ENCODE measurements at regions not wholly inside any gene's neighbourhood (a gene's known extent, or its start where the extent isn't known, plus 50 kb on each side); places are given as distances from the start of the nearest gene placed in this dataset.
A peak's percentile ranks its signal among the peaks of the same experiment; 100 is the strongest.

DNA sequence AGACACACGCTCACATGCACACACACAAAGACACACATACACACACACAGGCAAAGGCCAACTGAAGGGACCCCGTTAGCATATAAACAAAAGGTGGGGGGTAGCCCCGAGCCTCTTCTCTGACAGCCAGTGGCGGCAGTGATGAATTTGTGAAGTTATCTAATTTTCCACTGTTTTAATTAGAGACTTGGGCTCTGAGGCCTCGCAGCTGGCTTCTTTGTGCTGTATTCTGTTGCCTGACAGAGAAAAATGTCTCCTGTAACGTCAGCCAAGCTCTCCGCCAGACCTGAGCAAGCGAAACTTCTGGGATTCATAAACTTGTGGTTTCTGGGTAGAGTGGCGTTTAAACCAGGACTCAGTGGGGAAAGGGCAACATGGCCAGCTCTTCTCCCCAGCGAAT lies 113.9 kb upstream of the FOXF1 start:
- no peak for DNase-seq

DNA sequence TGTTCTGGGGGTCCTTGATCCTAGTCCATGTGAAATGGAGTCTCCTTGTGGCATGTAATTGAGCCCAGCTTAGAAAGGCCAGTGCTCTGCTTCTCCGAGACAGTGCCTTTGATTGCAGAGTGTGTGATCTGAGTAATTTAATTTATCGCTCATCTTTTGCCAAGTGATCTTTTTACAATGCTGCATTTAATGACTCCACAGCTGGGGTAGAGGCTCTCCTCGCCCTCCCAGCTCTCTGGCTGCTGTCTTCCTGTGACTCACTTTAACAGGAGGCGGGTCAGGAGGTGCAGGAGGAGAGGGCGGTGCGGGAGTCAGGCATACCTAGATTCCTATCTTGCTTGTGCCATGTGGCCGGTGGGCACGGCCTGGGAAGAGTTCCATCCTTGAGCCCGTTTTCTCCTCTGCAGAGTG lies 113.4 kb upstream of the FOXF1 start:
- DNase-seq, result no peak

DNA sequence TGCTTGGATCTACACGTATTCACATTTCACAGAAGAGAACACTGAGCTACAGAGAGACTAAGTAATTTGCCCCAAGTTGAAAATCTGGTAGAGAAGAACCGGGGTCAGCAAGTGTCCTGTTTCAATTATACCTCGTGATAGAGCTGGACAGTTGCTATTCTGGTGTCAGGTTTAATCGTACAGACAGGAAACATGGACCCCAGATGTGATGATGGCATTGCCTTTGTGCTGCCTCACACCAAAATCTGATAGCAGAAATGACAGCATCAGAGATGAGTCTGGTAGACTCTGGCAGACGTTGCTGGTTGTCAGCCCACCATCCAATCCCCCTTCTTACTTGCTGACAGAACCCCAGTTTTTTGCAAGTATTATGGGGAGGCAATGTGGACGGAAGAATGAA lies 112.1 kb upstream of the FOXF1 start:
- no peak for DNase-seq

DNA sequence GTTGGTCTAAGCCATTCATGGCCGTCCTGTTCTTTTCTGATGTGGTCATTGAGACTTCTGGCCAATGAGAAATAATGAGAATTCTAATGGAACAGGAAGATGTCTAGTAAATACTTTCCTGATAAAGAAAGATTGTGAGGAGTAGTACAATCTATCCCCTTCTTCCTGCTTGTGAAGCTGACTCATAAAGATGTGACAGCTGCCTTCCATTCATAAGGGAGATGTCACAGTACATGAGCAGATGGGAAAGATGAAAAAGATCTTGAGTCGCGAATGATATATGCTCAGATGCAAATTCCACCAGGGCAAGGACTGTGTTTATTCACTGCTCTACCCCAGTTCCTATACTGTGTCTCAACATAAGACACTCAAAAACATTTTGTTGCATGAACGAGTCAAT lies 111.7 kb upstream of the FOXF1 start:
- no peak for DNase-seq

DNA sequence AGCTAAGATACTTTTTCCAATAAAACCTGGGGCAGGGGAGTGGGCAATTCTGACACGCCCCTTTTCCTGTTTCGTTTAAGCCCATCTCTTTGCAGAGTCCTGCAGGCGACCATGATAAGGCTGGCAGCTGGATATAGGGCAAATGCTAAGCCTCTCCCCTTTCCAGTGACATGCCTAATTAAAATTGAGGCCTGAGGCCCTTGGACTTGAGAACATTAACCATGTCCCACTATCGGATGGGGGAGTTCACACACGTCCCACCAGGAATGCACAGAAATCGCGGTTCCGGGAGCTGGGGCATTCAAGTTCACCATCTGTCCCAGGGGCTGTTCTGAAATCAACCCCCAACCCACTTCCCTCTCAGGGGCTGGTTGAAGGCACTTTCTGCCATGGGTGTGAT lies 109.2 kb upstream of the FOXF1 start:
- no peak for DNase-seq

DNA sequence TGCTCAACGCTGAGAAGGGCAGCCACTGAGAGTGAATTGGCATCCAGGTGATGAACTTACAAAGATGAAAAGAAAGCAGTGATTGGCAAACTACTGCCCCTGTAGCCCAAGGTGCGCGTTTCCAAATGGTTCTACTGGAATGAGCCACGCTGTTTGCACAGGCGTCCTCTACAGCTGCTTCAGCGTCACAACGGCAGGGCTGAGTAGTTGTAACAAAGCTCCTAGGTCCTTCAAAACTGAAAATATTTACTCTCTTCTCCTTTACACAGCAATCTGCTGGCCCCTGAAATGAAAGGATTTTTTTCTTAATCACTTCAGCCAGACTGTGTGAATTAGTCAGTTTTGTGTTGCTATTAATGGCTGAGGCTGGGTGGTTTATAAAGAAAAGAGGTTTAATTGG lies 107.2 kb upstream of the FOXF1 start:
- DNase-seq, result no peak

DNA sequence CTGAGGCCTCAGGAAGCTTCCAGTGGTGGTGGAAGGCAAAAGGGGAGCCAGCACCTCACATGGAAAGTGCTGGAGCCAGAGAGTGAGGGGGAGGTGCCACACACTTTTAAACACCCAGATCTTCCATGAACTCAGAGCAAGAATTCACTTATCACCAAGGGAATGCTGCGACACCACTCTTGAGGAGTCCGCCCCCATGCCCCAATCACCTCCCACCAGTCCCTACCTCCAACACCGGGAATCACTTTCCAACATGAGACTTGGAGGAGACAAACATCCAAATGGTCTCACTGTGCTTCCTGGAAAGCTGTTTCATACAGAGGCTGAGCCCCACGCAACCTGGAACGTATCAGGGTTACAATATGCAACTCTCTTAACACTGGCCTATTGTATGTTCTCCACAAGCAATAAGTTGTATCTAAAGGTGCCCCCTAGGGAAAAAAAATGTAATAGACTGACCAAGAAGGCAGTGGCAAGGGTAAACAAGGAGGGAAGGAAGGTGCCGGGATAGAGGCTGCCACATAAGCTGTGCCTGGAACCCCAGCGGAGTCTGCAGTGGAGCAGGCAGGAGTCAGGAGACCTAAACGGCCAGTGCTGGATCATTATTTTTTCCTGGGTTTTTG lies 106.7 kb upstream of the FOXF1 start:
- DNase-seq, result no peak

DNA sequence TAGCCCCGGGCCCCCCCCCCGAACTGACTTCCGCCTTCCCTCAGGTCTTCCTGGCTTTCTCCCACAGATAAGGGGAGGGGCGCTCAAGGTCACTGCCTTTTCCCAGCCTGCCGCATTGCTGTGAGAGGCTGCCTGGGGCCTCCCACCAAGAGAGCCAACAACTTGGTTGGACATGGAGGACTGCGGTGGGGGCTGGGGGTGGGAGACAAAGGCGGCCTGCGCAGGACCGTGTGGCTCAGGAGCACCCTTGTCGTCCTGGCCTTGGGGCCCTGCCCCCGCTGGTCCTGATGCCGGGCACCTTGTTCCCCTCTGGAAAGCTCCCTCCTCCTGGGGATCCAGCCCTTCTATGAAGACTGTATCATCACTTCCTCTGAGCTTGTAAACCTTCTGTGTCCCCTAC lies 105.6 kb upstream of the FOXF1 start:
- no peak for DNase-seq

DNA sequence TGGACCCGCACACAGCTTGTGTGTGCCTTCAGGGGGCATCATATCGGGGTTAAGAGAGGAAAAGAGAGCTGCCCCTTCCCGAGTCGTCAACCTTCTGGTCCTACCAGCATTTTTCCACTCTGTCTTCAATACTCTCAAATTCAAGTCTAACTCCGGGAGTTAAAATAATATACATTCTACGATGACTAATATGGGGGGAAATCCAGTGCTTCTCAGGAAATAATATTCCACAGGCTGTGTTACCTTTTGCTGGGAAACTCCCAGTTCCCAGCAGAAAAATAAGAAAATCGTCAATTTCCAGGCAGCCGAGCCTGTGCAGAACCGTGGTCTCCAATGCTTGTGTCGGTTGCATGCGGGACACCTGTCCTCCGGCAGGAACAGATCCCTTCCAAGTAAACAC lies 105.0 kb upstream of the FOXF1 start:
- DNase-seq, result no peak

DNA sequence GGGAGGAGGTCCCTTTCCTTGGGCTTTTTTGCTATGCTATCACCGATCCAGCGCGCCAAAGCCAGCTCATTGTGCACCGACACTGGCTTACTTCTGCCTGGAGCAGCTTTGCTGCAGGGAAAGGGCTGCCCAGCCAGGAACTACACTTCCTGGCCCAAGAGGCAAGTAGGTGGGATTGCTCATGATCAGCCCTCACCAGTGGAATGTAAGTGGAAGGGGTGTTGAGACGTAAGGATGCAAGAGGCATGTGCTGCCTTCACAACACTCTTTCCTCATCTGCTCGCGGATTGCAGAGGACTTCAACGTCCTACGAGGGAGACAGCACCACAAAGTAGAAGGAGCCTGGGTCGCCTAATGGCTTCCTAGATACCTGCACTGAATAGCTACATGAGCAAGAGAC lies 104.3 kb upstream of the FOXF1 start:
- no peak for DNase-seq

DNA sequence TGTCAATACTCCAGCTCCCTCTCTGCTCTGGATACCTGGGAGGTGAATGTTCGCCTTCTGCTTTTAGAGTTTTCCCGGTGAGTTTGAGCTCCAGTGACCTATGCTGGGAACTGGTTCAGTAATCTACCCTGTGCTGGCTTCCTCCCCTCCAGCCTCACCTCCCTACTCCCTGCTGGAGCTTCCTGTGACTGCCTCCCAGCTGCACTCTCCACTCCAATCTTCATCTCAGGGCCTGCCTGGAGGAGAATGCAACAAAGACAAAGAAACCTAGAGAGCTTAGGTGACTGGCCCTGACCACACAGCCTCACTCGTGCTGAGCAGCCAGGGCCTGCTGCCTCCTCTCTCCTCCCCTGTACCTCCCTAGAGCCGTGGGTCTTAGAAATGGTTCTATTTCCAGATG lies 101.6 kb upstream of the FOXF1 start:
- no peak for DNase-seq

DNA sequence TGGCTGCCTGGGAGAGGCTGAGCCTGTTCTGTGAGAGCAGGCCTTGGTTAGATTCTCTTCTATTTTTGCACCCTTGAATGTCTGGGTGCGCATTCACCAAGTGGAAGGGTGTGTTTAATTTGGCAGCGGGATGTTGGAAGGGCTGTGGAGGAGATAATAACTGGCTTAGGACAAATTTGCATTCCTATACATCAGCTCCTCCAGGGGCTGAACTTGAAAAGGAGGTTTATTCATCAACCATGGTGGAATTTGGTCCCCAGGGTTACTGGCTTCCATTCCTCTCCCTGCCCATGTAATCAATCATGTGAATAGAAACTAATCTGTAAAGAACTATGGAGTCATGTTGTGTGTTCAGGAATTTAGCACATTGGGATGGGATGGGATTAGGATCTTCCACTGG lies 100.2 kb upstream of the FOXF1 start:
- no peak for DNase-seq

DNA sequence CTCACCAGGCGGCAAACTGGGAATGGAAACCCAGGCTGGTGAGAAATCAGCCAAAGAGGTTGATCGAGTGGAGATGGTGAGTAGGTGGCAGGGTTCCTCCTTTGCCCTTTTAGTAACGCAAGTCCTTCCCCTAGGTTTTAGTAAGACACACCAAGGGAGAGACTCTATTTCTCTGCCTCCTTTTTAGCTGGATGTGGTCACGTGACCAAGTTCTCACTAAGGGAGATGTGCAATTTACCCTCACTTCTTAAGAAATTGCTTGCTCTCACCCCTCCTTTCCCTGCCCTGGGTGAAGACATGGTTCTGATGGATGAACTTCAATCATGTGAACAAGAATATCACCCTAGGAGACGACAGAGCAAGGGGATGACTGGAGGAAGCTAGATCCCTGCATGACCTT lies 99.8 kb upstream of the FOXF1 start:
- no peak for DNase-seq

DNA sequence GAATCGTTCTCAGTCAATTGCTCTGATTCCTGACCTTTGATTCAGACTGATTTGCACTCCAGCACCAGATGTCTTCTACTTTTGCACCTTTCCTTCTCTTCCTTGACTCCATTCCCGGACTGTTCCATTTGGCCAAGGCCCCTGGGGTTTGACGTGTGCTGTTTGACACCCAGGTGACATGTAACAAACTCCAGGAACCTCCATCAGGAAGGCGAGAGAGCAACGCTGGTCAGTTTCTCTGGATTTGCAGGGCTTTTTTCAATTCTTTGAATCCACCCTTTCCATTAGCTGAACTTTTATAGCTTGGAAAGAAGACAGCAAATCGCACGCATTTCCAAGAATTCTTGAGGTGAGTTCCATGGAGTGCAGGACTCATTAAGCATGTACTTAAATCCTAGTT lies 98.4 kb upstream of the FOXF1 start:
- no peak for DNase-seq

DNA sequence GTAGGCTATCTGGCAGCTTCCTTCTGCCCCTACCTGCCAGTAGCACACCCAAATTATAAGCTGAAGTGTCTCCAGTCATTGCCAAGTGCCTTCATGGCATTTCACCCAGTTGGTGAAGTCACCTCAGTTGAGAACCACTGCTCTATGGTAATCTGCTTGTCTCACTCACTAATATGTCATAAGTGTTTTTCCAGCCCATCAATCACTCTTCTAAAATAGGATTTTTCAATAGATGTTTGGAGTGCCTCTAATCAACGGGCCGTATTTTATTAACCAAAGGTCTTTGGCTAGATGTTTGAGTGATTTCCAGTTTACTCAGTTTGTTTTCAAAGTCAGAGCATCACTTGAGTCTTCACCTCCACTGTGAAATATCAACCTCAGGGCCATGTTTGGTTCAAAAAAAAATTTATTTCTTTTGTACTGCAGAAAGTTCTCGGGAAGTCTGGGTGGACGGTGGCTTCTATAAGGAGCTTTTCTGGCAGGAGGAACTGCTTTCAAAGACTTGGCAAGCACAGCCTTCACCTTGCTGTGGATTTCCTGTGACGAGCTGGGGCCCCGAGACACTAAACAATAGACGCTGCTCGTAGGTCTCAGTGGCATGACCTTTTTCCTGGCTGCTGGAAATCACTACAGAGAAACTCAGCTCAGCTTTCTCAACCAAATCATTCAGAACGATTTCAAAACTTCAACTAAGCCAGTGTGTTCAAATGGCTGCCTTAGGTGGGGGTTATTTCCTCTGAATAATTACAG lies 95.2 kb upstream of the FOXF1 start:
- DNase-seq, result no peak

DNA sequence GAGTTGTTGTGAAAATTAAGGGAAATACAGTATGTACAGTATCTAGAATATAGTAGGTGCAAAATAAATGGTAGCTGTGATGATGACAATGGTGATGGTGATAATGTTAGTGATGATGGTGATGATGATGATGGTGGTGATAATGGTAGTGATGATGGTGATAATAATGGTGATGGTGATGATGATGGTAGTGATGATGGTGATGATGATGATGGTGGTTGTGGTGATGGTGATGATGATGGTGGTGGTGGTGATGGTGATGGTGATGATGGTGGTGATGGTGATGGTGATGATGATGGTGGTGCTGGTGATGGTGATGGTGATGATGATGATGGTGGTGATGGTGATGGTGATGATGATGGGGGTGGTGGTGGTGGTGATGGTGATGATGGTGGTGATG lies 91.3 kb upstream of the FOXF1 start:
- no peak for DNase-seq

DNA sequence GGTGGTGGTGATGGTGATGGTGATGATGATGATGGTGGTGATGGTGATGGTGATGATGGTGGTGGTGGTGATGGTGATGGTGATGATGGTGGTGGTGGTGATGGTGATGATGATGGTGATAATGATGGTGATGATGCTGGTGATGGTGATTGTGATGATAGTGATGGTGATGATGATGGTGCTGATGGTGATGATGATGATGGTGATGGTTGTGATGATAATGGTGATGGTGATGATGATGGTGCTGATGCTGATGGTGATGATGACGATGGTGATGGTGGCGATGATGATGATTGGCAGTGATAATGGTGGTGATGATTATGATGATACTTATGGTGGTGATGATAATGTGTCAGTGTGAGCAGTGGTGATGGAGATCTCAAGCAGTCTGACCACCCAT lies 90.8 kb upstream of the FOXF1 start:
- DNase-seq, result no peak

DNA sequence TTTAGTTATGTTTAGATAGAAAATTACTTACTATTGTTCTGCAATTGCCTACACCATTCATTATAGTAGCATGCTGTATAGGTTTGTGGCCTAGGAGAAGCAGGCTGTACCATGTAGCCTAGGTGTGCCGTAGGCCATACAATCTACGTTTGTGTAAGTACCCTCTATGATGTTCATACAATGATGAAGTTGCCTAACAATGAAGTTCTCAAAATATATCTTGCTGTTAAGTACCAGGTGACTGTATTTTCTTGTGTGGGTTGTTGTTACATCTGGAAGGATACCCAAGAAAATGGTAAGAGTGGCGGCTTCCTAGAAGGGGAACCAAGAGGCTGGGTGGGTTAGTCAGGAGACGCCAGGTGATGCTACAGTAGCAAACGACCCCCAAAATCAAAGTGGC lies 88.3 kb upstream of the FOXF1 start:
- DNase-seq, result no peak

DNA sequence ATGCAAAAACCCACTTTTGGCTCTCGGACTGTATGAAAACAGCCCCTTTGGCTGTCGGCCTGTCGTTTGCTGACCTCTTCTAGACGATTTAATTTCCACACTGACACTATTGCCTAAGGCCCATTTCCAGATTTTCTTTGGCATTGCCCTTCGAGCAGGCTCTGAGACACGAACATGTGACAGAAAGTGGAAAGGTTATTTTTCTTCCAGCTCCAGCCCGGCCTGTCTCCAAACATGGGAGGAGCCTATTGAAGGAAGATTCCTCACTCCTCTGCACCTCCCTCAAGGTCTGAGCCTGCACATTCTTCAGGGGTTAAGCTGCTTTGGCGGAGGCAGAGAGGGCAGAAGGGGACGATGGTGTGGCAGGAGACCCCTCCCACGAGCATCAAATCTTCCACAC lies 85.9 kb upstream of the FOXF1 start:
- DNase-seq, result no peak

DNA sequence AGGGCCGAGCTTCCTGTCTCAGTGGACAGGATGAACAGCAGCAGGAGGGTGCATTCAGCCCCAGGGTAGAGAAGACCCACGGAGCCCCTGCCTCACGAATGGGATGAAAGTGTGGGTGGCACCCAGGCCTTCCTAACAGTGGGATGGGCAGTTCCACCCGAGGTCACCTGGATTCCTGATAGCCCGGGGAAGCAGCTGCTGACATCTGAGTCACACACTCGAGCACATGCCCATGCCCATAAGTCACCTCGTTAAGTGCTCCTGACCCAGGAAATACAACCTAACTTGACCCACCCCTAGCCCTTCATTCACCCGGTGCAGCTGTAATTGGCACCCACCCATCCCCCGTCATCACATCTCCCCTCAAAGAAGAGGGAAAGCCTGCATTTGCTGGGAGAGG lies 85.3 kb upstream of the FOXF1 start:
- DNase-seq, result no peak

DNA sequence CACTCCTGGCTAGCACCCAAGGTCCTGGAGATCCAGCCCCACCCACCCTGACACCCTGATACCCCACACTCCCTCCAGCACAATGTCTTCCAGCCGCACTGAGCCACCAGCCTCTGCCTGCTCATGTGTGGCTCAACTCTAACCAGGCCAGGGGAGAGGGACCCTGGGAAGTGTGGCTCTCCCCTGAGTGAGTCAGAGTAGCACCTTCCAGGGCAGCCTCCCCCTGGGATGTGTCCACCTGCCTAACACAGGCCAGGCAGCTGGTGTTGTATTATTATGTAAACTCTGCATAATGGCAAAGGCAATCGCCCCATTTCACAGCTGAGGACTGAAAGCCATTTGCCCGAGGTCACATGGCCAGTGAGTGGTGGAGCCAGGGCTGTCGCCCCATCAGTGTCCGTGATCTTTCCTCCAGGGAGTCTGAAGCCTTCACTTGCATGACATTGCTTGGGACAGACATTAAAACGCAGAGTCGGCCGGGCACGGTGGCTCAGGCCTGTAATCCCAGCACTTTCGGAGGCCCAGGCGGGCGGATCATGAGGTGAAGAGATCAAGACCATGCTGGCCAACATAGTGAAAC lies 84.2 kb upstream of the FOXF1 start:
- no peak for DNase-seq

DNA sequence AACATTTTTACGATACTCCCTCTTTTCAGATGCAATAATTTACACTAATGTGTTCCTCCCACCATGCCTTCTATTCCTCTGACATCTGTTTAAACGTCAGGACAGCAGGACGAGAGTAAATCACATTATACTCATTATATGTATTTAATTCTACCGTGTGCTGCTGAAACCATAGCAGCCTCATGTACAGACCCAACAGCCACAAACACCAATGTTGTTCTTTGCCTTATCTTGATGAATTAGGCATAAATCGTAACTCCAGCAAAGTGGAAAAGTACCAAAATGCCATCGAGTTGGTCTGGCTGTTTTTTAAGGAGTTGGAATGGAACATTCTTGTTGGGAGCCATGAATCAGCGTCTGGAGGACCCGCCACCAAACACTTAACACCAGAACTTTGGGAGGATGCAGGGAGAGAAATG lies 82.9 kb upstream of the FOXF1 start:
- DNase-seq, result no peak

DNA sequence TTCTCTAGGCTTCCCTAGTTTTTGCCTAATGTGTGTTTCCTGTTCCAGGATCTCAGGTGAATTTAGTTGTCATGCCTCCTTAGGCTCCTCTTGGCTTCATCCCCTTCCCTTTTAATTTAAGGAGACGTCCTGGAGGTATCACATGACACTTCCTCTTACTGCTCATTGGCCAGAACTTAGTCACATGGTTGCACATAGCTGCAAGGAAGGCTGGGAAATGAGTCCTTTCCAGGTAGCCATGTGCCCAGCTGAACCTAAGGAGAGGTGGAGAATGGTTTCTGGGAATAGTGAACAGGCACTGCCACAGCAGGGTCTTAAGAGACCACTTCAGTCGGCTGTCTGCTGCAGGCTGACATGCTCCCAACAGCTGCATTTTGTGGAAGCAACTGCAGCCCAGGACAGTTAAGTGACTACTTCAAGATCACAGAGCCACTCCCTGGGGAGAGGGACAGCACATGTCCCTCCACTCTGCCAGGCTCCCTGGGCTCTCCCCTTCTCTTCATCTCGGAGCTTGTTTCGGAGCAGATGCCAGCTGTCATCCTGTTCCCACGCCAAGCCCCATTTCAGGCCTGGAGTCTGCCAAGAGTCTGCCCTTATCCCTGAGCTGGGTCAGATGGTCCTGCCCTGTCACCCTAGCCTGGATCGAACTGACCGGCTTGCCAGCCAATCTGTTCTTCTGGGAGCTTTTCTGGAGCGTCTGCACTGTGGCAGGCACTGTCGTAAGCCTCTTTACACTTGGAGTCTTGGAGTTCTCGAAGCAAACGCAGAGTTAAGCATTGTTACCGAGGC lies 81.4 kb upstream of the FOXF1 start:
- peak; percentile 9 for DNase-seq

DNA sequence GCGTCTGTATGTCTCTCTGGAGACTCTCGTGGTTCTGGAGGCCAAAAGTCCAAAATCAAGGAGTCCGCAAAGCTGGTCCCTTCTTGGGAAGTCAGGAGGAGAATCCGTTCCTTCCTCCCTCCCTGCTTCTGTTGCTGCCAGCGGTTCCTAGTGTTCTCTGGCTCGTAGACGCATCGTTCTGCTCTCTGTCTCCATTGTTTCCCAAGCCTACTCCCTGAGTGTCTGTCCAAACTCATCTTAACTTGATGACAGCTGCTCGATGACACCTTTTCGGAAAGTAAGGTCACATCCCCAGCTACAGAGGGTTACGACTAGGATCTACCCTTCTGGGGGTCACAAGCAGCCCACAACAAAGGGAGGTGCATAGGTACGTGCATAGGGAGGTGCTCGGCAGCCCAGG lies 80.7 kb upstream of the FOXF1 start:
- no peak for DNase-seq
